RPMI7951 (cell line): ENCODE measurements at regions not wholly inside any gene's neighbourhood (a gene's known extent, or its start where the extent isn't known, plus 50 kb on each side); places are given as distances from the start of the nearest gene placed in this dataset.
"Not testable (repeated sequence)": the region's sequence is repeated elsewhere in the genome, so short reads cannot be mapped to it uniquely, and the experiment has no call there.

Source experiments
- DNase-seq: peaks from one replicate; pipeline ENCODE4 v3.0.0-alpha.2; 2012; ENCODE audit warnings: low read depth

GRCh38 chr3:4222574-4223175 lies 80.5 kb upstream of the SETMAR start:
- DNase-seq = no peak

GRCh38 chr3:4223777-4224176 lies 79.4 kb upstream of the SETMAR start:
- no peak for DNase-seq

- DNase-seq = no peak
Measured at GRCh38 chr3:4224331-4224730, 78.8 kb upstream of the SETMAR start.

- no peak for DNase-seq
Measured at GRCh38 chr3:4225005-4225471, 78.1 kb upstream of the SETMAR start.

- no peak for DNase-seq
Measured at GRCh38 chr3:4228295-4228694, 74.9 kb upstream of the SETMAR start.

GRCh38 chr3:4231041-4231440 lies 72.1 kb upstream of the SETMAR start:
- no peak for DNase-seq

GRCh38 chr3:4232798-4233197 lies 70.4 kb upstream of the SETMAR start:
- DNase-seq = no peak

- DNase-seq = no peak
Measured at GRCh38 chr3:4233488-4233887, 69.7 kb upstream of the SETMAR start.

- DNase-seq = no peak
Measured at GRCh38 chr3:4234889-4235288, 68.3 kb upstream of the SETMAR start.

GRCh38 chr3:4235690-4236089 lies 67.5 kb upstream of the SETMAR start:
- no peak for DNase-seq

GRCh38 chr3:4241595-4242170 lies 61.5 kb upstream of the SETMAR start:
- DNase-seq = no peak

- no peak for DNase-seq
Measured at GRCh38 chr3:4245671-4246070, 57.5 kb upstream of the SETMAR start.

GRCh38 chr3:4247391-4247790 lies 55.8 kb upstream of the SETMAR start:
- DNase-seq = no peak

- no peak for DNase-seq
Measured at GRCh38 chr3:4250064-4250463, 53.1 kb upstream of the SETMAR start.

- DNase-seq = no peak
Measured at GRCh38 chr3:4251412-4251811, 51.8 kb upstream of the SETMAR start.

GRCh38 chr3:4253072-4253832 lies 49.9 kb upstream of the SETMAR start:
- DNase-seq = not testable (repeated sequence)
